Ovary (tissue), 7 donors: ENCODE measurements at regions not wholly inside any gene's neighbourhood (a gene's known extent, or its start where the extent isn't known, plus 50 kb on each side); places are given as distances from the start of the nearest gene placed in this dataset.

ENCODE experiments used
- DNase-seq, 5 donors: peaks; one replicate each; pipeline ENCODE4 v3.0.0-alpha.2; 2019 to 2020
- H3K27ac ChIP-seq, 2 donors: fragments of 200-600 bp; one replicate each; pipeline versions ENCODE4 v1.5.1 to v1.8.0; 2019 to 2022
- H3K27me3 ChIP-seq: fragments of 200-600 bp; one replicate; pipeline ENCODE4 v1.8.0; 2022
- H3K36me3 ChIP-seq: fragments of 200-600 bp; sonication (generic); one replicate; pipeline ENCODE4 v1.5.1; 2019
- H3K4me1 ChIP-seq: one replicate; pipeline ENCODE4 v1.8.1; 2013; ENCODE audit warnings: mild to moderate bottlenecking, moderate library complexity; ENCODE audit not compliant: insufficient read depth
- H3K4me3 ChIP-seq: fragments of 200-600 bp; sonication (generic); one replicate; pipeline ENCODE4 v1.5.1; 2017
- H3K9me3 ChIP-seq, 2 donors: fragments of 200-600 bp in 1 of 2; sonication (generic) in 1 of 2; one replicate each; pipeline versions ENCODE4 v1.5.1 to v1.8.1; 2013 to 2019; ENCODE audit warnings: mild to moderate bottlenecking in 1 of 2, moderate library complexity in 1 of 2
- CTCF ChIP-seq, 3 donors: fragments of 450-650 bp in 2 of 3; fragments of 200-600 bp in 1 of 3; IDR thresholded peaks; one replicate each; pipeline versions ENCODE4 v1.5.1 to v1.8.0; 2016 to 2022; ENCODE audit warnings: antibody characterized with exemption in 3 of 3, mild to moderate bottlenecking in 1 of 3
- EP300 ChIP-seq: sonication (generic); formaldehyde crosslinking; IDR thresholded peaks from one replicate; pipeline ENCODE4 v1.6.1; 2017; ENCODE audit warnings: antibody characterized with exemption
- POLR2A ChIP-seq: fragments of 450-650 bp; IDR thresholded peaks from one replicate; pipeline ENCODE4 v1.6.1; 2017; ENCODE audit warnings: antibody characterized with exemption, mild to moderate bottlenecking, moderate library complexity
- WGBS, 3 donors: extraction: QIAGEN DNeasy Blood & Tissue Kit in 1 of 3; methylation state at CpG; one replicate each; pipeline versions ENCODE4 v1.1.5 to v1.1.7; 2013 to 2017; 5-methylcytosine and 5-hydroxymethylcytosine counted together
- intact Hi-C, 4 donors: fragments of 100-400 bp; cut with DNase I; formaldehyde crosslinking; loops; one replicate each; pipeline versions ENCODE4 v1.11.0 to v1.15.1; 2022 to 2023
- donor health status: DM: no; HTN: no; CAD: no; lungs with moderate emphysema.
- donor health status: DM: no; HTN: no; CAD: no.
- donor health status: Bipolar disorder and iron deficiency.
- donor health status: DM: no; HTN: no; CAD: no.
- donor health status: DM: yes; HTN: yes; CAD: no.

- DNase-seq = no peak
- H3K4me3 ChIP-seq = no peak overlapping the region
These were observed 348.9 kb upstream of the NPSR1 start for GRCh38 chr7:34309116-34309515.

GRCh38 chr7:34309584-34309983 is 348.4 kb upstream of the NPSR1 start:
- H3K9me3 ChIP-seq = no peaks in the 10 kb centered on the region
- TF ChIP-seq EP300 (no peak), POLR2A (no peak), CTCF (IDR thresholded peaks at IDR 0.05) (no peak)
- intact Hi-C loops = no loop called here
- WGBS, 3 donors = 95 to 96% (median 96%) methylated on average over 19 of the region's 19 CpGs
- DNase-seq = no peak
- H3K36me3 ChIP-seq = no peaks in the 10 kb centered on the region
- H3K27ac ChIP-seq = no peak overlapping the region
- H3K4me1 ChIP-seq = no peaks in the 10 kb centered on the region
- H3K27me3 ChIP-seq = no peaks in the 10 kb centered on the region
- no peak overlapping the region for H3K4me3 ChIP-seq

More at GRCh38 chr7:34309116-34309515, 348.9 kb upstream of the NPSR1 start:
- H3K27ac ChIP-seq = no peak overlapping the region
- TF ChIP-seq EP300 (no peak), CTCF (IDR thresholded peaks at IDR 0.05) (no peak), POLR2A (no peak)
- no peaks in the 10 kb centered on the region for H3K9me3 ChIP-seq
- H3K4me1 ChIP-seq = no peaks in the 10 kb centered on the region
- H3K27me3 ChIP-seq = no peaks in the 10 kb centered on the region
- H3K36me3 ChIP-seq = no peaks in the 10 kb centered on the region
- WGBS, 3 donors = 93 to 95% (median 95%) methylated on average over 12 of the region's 12 CpGs
- intact Hi-C loops = no loop called here

GRCh38 chr7:34311591-34311990 is 346.4 kb upstream of the NPSR1 start:
- Histone ChIP-seq H3K4me1 (no peaks in the 10 kb centered on the region), H3K27ac (no peak overlapping the region), H3K4me3 (no peak overlapping the region), H3K36me3 (no peaks in the 10 kb centered on the region), H3K27me3 (no peaks in the 10 kb centered on the region), H3K9me3 (no peaks in the 10 kb centered on the region)
- TF ChIP-seq EP300 (no peak), POLR2A (no peak), CTCF (IDR thresholded peaks at IDR 0.05) (no peak)
- intact Hi-C loops = no loop called here
- no peak for DNase-seq
- 70 to 77% (median 74%) methylated on average over 3 of the region's 3 CpGs for WGBS, 3 donors

GRCh38 chr7:34312624-34313023 is 345.4 kb upstream of the NPSR1 start:
- H3K36me3 ChIP-seq = no peaks in the 10 kb centered on the region
- H3K27ac ChIP-seq = no peak overlapping the region
- no peak for TF ChIP-seq CTCF (IDR thresholded peaks at IDR 0.05)
- TF ChIP-seq POLR2A = no peak
- intact Hi-C loops = no loop called here
- no peak overlapping the region for H3K4me3 ChIP-seq
- DNase-seq = no peak
- H3K9me3 ChIP-seq = no peaks in the 10 kb centered on the region
- no peaks in the 10 kb centered on the region for H3K27me3 ChIP-seq
- WGBS, 3 donors = 87% methylated on average over 3 of the region's 3 CpGs
- no peaks in the 10 kb centered on the region for H3K4me1 ChIP-seq

GRCh38 chr7:34313289-34313688 is 344.7 kb upstream of the NPSR1 start:
- WGBS, 3 donors = 80 to 92% (median 92%) methylated on average over 2 of the region's 2 CpGs
- DNase-seq = no peak
- H3K9me3 ChIP-seq = no peaks in the 10 kb centered on the region
- TF ChIP-seq CTCF (IDR thresholded peaks at IDR 0.05) (no peak), POLR2A (no peak), EP300 (no peak)
- H3K27me3 ChIP-seq = no peaks in the 10 kb centered on the region
- H3K36me3 ChIP-seq = no peaks in the 10 kb centered on the region
- no peak overlapping the region for H3K27ac ChIP-seq
- no peaks in the 10 kb centered on the region for H3K4me1 ChIP-seq
- no peak overlapping the region for H3K4me3 ChIP-seq
- intact Hi-C loops = no loop called here
